Fibroblast of lung (primary cell): ENCODE measurements at regions not wholly inside any gene's neighbourhood (a gene's known extent, or its start where the extent isn't known, plus 50 kb on each side); places are given as distances from the start of the nearest gene placed in this dataset.

Experiments used
- EZH2 ChIP-seq: IDR thresholded peaks from 2 replicates; pipeline ENCODE4 v1.5.1; 2012; ENCODE audit warnings: low read length, control low read depth, mild to moderate bottlenecking; ENCODE audit errors: missing control alignments
- TF ChIP-seq, protein P1 (sequence below), 2 donors: IDR thresholded peaks in 1 of 2; conservative IDR thresholded peaks in 1 of 2; 1 replicate in 1 of 2; 2 replicates in 1 of 2; pipeline ENCODE4 v1.5.1; 2011 to 2012; ENCODE audit warnings: low read length in 2 of 2, control low read depth in 1 of 2, inconsistent platforms in 1 of 2, low read depth in 1 of 2, mild to moderate bottlenecking in 1 of 2

- TF ChIP-seq, protein P1, sequence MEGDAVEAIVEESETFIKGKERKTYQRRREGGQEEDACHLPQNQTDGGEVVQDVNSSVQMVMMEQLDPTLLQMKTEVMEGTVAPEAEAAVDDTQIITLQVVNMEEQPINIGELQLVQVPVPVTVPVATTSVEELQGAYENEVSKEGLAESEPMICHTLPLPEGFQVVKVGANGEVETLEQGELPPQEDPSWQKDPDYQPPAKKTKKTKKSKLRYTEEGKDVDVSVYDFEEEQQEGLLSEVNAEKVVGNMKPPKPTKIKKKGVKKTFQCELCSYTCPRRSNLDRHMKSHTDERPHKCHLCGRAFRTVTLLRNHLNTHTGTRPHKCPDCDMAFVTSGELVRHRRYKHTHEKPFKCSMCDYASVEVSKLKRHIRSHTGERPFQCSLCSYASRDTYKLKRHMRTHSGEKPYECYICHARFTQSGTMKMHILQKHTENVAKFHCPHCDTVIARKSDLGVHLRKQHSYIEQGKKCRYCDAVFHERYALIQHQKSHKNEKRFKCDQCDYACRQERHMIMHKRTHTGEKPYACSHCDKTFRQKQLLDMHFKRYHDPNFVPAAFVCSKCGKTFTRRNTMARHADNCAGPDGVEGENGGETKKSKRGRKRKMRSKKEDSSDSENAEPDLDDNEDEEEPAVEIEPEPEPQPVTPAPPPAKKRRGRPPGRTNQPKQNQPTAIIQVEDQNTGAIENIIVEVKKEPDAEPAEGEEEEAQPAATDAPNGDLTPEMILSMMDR (conservative IDR thresholded peaks at IDR 0.05 in 1 of 2, IDR thresholded peaks at IDR 0.05 in 1 of 2; ENCODE audit: low read depth in 1 of 2, low read length in 2 of 2): no peak
- TF ChIP-seq EZH2: no peak
Measured at GRCh38 chrX:10064736-10065135, 92.0 kb upstream of the CLCN4 start.
